HCT116 (cell line): ENCODE measurements at regions not wholly inside any gene's neighbourhood (a gene's known extent, or its start where the extent isn't known, plus 50 kb on each side); places are given as distances from the start of the nearest gene placed in this dataset.
"Not testable (repeated sequence)": the region's sequence is repeated elsewhere in the genome, so short reads cannot be mapped to it uniquely, and the experiment has no call there.

Experiments used
- ATAC-seq: fragments of 200-7000 bp; cut with Tn5 transposase; 2 replicates; pipeline ENCODE4 v1.9.1; 2020; ENCODE audit warnings: mild to moderate bottlenecking, moderate library complexity
- BruUV-seq: library from RNA; stranded (reverse); fragments of 400-500 nt; replicated peaks from 2 replicates; lab custom pipeline; 2021; lab: Mats Ljungman, UMichigan
- CTCF ChIA-PET: fragments of 300-600 bp; sonication (Branson Sonifier 250); formaldehyde crosslinking; loops from one replicate; lab custom pipeline; 2021; ENCODE audit warnings: antibody characterized with exemption; lab: Charles Lee
- POLR2A ChIA-PET: fragments of 300-600, 350-600 bp; sonication (Branson Sonifier 250); formaldehyde crosslinking; loops from one replicate; lab custom pipeline; 2021; ENCODE audit warnings: antibody characterized with exemption; lab: Charles Lee
- RAD21 ChIA-PET, 2 experiments: fragments of 300-600 bp; sonication (Branson Sonifier 250); formaldehyde crosslinking; loops; one replicate each; lab custom pipeline; 2023; ENCODE audit warnings: low total read pairs in 2 of 2; ENCODE audit not compliant: uncharacterized antibody in 2 of 2, unreplicated experiment in 2 of 2, low non-redundant PET in 1 of 2; lab: Charles Lee
- DNase-seq: peaks from one replicate; pipeline ENCODE4 v3.0.0-alpha.2; 2010; ENCODE audit warnings: low read depth, low spot score
- H2AFZ ChIP-seq: fragments of 200-600 bp; shearing (Covaris generic), sonication (generic); 2 replicates; pipeline ENCODE4 v1.6.1; 2017; ENCODE audit warnings: low read depth, mixed run types, mixed read lengths, antibody characterized with exemption, low read length; ENCODE audit not compliant: poor library complexity, severe bottlenecking
- H3K27ac ChIP-seq: 2 replicates; pipeline ENCODE4 v1.5.1; 2012; ENCODE audit warnings: low read depth, low read length
- H3K27me3 ChIP-seq: fragments of 200-600 bp; sonication (generic); 2 replicates; pipeline ENCODE4 v1.6.1; 2016; ENCODE audit warnings: mixed run types, low read length, mixed read lengths; ENCODE audit not compliant: insufficient read depth
- H3K36me3 ChIP-seq, 2 experiments: fragments of 200-500 bp in 1 of 2; fragments of 200-600 bp in 1 of 2; sonication (Bioruptor generic) in 1 of 2; sonication (generic) in 1 of 2; 2 replicates each; pipeline versions ENCODE4 v1.5.1 to v1.6.1; 2014 to 2016; ENCODE audit warnings: low read length in 2 of 2, inconsistent platforms in 1 of 2, mixed read lengths in 1 of 2, mixed run types in 1 of 2; ENCODE audit not compliant: insufficient read depth in 2 of 2, control insufficient read depth in 1 of 2
- H3K4me1 ChIP-seq, 2 experiments: fragments of 200-600 bp in 1 of 2; sonication (generic) in 1 of 2; 2 replicates each; pipeline versions ENCODE4 v1.5.1 to v1.6.1; 2012 to 2017; ENCODE audit warnings: low read length in 2 of 2, inconsistent platforms in 1 of 2, mild to moderate bottlenecking in 1 of 2, mixed read lengths in 1 of 2, mixed run types in 1 of 2, moderate library complexity in 1 of 2; ENCODE audit not compliant: insufficient read depth in 2 of 2, control insufficient read depth in 1 of 2
- H3K4me2 ChIP-seq: fragments of 200-600 bp; sonication (generic); 2 replicates; pipeline ENCODE4 v1.6.1; 2017; ENCODE audit warnings: mixed run types, low read length, mixed read lengths
- H3K4me3 ChIP-seq, 2 experiments: fragments of 200-600 bp in 1 of 2; sonication (generic) in 1 of 2; replicated peaks in 1 of 2; 2 replicates each; pipeline ENCODE4 v1.5.1; 2011 to 2016; ENCODE audit warnings: low read length in 2 of 2, control low read depth in 1 of 2, low read depth in 1 of 2, mild to moderate bottlenecking in 1 of 2, mixed read lengths in 1 of 2, mixed run types in 1 of 2
- H3K79me2 ChIP-seq: fragments of 200-600 bp; sonication (generic); 2 replicates; pipeline ENCODE4 v1.6.1; 2017; ENCODE audit warnings: mild to moderate bottlenecking, mixed run types, low read length, moderate library complexity, mixed read lengths; ENCODE audit not compliant: insufficient read depth
- H3K9ac ChIP-seq: fragments of 200-600 bp; sonication (generic); 2 replicates; pipeline ENCODE4 v1.6.1; 2016; ENCODE audit warnings: low read length, mixed read lengths
- H3K9me2 ChIP-seq: fragments of 200-600 bp; sonication (generic), shearing (Covaris generic); 2 replicates; pipeline ENCODE4 v1.6.1; 2017; ENCODE audit warnings: mixed run types, mild to moderate bottlenecking, moderate library complexity; ENCODE audit not compliant: insufficient read depth
- H3K9me3 ChIP-seq, 2 experiments: fragments of 200-500 bp in 1 of 2; fragments of 200-600 bp in 1 of 2; sonication (Bioruptor generic) in 1 of 2; sonication (generic) in 1 of 2; 2 replicates each; pipeline ENCODE4 v1.6.1; 2014 to 2017; ENCODE audit warnings: low read length in 2 of 2, mixed read lengths in 2 of 2, inconsistent platforms in 1 of 2, low read depth in 1 of 2, mild to moderate bottlenecking in 1 of 2, mixed run types in 1 of 2, moderate library complexity in 1 of 2; ENCODE audit not compliant: control insufficient read depth in 1 of 2, insufficient read depth in 1 of 2
- H4K20me1 ChIP-seq: fragments of 200-600 bp; sonication (generic), shearing (Covaris generic); 2 replicates; pipeline ENCODE4 v1.6.1; 2017; ENCODE audit warnings: mixed run types, mild to moderate bottlenecking, moderate library complexity; ENCODE audit not compliant: insufficient read depth
- ATF3 ChIP-seq: IDR thresholded peaks from 2 replicates; pipeline ENCODE4 v1.6.1; 2012
- CEBPB ChIP-seq: IDR thresholded peaks from 2 replicates; pipeline ENCODE4 v1.6.1; 2012; ENCODE audit warnings: low read depth
- ELF1 ChIP-seq: IDR thresholded peaks from 2 replicates; pipeline ENCODE4 v1.6.1; 2012; ENCODE audit warnings: low read depth, borderline replicate concordance
- MAX ChIP-seq: IDR thresholded peaks from 2 replicates; pipeline ENCODE4 v1.6.1; 2012
- POLR2A ChIP-seq: IDR thresholded peaks from 2 replicates; pipeline ENCODE4 v1.7.0; 2011; ENCODE audit warnings: borderline replicate concordance; ENCODE audit not compliant: insufficient read depth, insufficient read length; ENCODE audit errors: extremely low read depth
- POLR2AphosphoS5 ChIP-seq: IDR thresholded peaks from 2 replicates; pipeline ENCODE4 v1.6.1; 2011; ENCODE audit warnings: mild to moderate bottlenecking, low read depth, low read length, moderate library complexity
- SP1 ChIP-seq: IDR thresholded peaks from 2 replicates; pipeline ENCODE4 v1.6.1; 2012; ENCODE audit warnings: low read depth
- SRF ChIP-seq: IDR thresholded peaks from 2 replicates; pipeline ENCODE4 v1.6.1; 2012; ENCODE audit warnings: low read depth
- ZBTB33 ChIP-seq: IDR thresholded peaks from 2 replicates; pipeline ENCODE4 v1.6.1; 2011; ENCODE audit warnings: mild to moderate bottlenecking, low read length, moderate library complexity; ENCODE audit not compliant: insufficient replicate concordance; ENCODE audit errors: extremely low read depth
- intact Hi-C: fragments of 100-400 bp; cut with micrococcal nuclease; formaldehyde crosslinking; loops from 2 replicates; pipeline ENCODE4 v1.10.0; 2022

GRCh38 chr9:99497641-99498040 lies 275.6 kb downstream of the SEC61B start:
- intact Hi-C loops: no loop called here

GRCh38 chr9:99498979-99499378 lies 276.9 kb downstream of the SEC61B start:
- H2AFZ ChIP-seq, H3K9ac ChIP-seq, intact Hi-C loops, H3K27ac ChIP-seq, H3K9me3 ChIP-seq, CTCF ChIA-PET, RAD21 ChIA-PET, POLR2A ChIA-PET, H3K27me3 ChIP-seq, ATAC-seq, H3K4me1 ChIP-seq, H4K20me1 ChIP-seq, BruUV-seq, DNase-seq, H3K4me2 ChIP-seq, H3K9me2 ChIP-seq, H3K79me2 ChIP-seq, H3K4me3 ChIP-seq, H3K36me3 ChIP-seq: not testable (repeated sequence)

More at GRCh38 chr9:99497641-99498040, 275.6 kb downstream of the SEC61B start:
- H3K4me1 ChIP-seq: no peaks in the 10 kb centered on the region
- H2AFZ ChIP-seq: no peak overlapping the region
- H3K79me2 ChIP-seq: no peaks in the 10 kb centered on the region
- CTCF ChIA-PET: interaction anchor here (1.0 kb wide), 1 partner anchor 14 kb away, joined by 3 read pairs; no protein-coding TSS in a partner anchor
- no peak overlapping the region for H3K9ac ChIP-seq
- no peak overlapping the region for H3K4me2 ChIP-seq
- POLR2A ChIA-PET: no interaction called here
- TF ChIP-seq SP1: no peak
- TF ChIP-seq POLR2AphosphoS5: no peak
- TF ChIP-seq POLR2A: no peak
- no peak for TF ChIP-seq MAX
- no peak for TF ChIP-seq ZBTB33
- no peak for TF ChIP-seq ELF1
- no peak for TF ChIP-seq ATF3
- TF ChIP-seq CEBPB: no peak
- no peak for TF ChIP-seq SRF
- no peaks in the 10 kb centered on the region for H3K36me3 ChIP-seq
- BruUV-seq: no TSS peak
- H3K27me3 ChIP-seq: no peaks in the 10 kb centered on the region
- no peaks in the 10 kb centered on the region for H4K20me1 ChIP-seq
- H3K27ac ChIP-seq: no peak overlapping the region
- no peak for DNase-seq
- no peak for ATAC-seq
- RAD21 ChIA-PET: no interaction called here
- H3K9me2 ChIP-seq: no peaks in the 10 kb centered on the region
- no peaks in the 10 kb centered on the region for H3K9me3 ChIP-seq
- no peak overlapping the region for H3K4me3 ChIP-seq
